ENCODE measurements at regions not wholly inside any gene's neighbourhood (a gene's known extent, or its start where the extent isn't known, plus 50 kb on each side); places are given as distances from the start of the nearest gene placed in this dataset.

- DNase-seq: no peak
These were observed 274.9 kb upstream of the SRRM4 start for GRCh38 chr12:118706437-118706836.

- no peak for DNase-seq
These were observed 271.4 kb upstream of the SRRM4 start for GRCh38 chr12:118709946-118710345.

DNA sequence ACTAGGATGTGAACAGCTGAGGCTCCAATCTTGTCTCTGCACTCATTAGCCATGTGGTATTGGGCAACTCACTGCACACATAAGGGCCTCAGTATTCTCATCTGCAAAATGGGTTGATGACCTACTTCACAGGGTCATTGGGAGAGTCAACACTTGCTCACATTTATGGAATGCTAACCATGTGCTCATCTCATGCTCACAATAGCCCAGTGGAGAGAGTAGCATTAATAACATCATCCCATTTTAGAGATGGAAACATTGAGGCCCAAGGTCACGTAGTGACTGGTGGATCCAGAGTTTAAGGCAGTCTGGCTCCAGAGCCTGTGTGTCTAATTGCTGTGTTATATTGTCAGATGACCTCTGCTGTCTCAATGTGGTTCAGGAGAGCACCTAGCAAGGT is 270.2 kb upstream of the SRRM4 start:
- no peak for DNase-seq

DNA sequence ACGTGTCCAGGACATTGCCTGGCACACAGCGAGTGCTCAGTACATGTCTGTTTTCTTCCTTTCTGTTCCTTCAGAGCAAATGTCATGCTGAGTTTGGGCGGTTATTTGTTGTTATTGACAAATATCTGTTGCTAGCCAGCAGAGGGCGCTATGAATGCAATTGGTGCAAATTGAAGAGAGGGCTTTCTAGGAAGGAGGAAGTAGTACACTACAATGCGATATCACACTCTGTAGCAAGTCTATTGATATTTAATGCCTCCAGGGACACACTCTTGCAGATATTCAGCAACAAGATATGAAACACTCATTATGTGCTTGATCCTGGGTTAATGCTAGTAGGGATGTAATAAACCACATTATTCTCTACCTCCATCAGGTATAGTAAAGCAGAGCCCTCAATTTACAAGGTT is 267.3 kb upstream of the SRRM4 start:
- peak; percentile 65 for DNase-seq

GRCh38 chr12:118714500-118714899 is 266.8 kb upstream of the SRRM4 start:
- no peak for DNase-seq

DNA sequence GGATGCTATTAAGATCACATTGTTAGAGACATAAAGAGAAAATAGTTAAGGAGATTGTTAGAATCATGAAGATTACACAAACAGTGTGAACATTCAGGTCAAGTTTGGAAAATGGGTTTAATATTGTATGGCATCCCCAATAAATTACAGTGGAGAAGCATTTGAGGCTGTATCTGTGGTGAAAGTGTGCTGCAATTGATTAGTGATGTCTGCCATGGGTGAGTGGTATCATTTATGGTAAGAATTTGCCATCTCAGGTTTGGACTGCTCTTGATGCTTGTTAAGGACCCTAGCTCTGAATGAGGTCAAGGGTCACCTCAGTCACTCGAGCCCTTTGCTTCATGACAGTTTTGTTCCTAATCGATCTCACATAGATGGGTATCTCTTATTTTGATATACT is 265.7 kb upstream of the SRRM4 start:
- no peak for DNase-seq

DNA sequence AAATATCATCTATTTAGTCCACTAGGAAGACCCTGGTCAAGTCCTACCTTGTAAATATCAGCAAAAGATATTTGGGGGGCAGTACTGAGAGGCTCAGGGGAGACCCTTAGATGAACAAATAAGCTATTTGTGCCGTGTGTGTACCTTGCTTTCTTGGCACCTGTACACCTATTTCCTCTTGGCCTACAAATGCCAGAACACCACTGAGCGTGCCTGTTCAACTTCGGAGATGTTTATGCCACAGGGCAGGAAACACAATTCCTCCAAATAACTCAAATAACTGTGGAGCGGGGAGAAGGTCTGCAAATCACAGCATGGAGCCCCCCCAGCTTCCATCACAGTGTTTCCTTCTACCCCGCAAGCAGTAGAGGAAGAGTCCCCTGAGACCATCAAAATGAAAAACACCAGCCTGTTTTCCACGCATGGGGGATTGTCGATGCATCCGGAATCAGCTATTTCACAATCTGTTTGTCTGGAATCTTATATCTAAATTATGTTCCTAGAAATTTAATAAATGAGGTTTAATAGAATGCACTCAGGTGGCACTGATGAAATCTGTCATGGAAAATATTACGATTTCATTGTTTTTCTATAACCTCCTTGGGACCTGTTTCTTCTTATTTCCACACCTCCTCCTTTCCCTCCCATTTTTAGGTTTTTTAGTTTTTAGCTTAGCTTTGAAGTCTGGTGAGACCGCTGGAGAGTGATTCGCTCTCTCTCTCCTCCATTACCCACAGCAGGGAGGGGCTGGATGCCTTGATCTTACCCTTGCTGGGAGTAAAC is 254.0 kb upstream of the SRRM4 start:
- DNase-seq: no peak

GRCh38 chr12:118727979-118728366 is 253.4 kb upstream of the SRRM4 start:
- no peak for DNase-seq

DNA sequence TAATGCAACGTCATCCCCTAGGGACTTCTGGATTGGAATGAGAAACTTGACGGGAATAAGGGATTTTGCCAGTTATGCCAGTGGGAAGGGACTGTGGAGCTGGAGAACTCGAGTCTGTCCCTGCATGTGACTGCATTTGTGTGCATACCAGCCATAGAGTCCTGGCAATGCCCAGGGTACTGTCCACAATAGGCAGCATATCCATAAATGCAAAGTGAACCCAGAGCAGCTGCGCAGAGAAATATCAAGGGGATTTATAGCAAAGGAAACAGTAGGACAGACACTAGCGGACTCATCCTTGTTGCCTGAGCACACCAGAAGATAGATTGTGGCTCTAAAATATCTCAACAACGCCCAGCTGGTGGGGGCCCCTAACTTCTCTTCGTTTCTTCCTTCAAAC is 247.1 kb upstream of the SRRM4 start:
- DNase-seq: no peak

DNA sequence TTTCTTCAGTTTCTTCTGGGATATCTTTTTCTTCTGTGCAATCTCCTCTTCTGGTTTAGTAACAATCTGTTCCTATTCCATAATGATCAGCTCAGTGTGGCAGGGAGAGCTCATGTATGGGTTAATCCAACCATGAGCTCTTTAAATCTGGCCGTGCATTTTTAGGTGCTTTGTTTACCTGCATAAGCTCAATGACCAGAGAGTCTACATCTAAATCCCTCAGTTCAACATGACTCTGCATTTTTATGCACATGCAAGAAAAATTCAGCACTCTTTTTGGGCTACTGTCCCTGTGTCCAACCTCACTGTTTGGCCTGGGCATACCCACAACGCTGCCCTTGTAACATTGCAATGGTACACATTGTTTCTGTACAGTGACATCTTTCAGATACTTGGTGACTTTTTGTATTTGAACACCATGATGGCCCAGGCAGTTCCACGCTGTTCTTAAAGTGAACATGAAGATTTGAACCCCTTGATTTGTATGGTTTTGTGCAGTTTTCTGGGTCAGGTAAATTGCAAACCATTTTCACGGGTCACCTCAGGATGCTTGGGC is 243.3 kb upstream of the SRRM4 start:
- no peak for DNase-seq

- no peak for DNase-seq
These were observed 240.1 kb upstream of the SRRM4 start for GRCh38 chr12:118741194-118741593.

DNA sequence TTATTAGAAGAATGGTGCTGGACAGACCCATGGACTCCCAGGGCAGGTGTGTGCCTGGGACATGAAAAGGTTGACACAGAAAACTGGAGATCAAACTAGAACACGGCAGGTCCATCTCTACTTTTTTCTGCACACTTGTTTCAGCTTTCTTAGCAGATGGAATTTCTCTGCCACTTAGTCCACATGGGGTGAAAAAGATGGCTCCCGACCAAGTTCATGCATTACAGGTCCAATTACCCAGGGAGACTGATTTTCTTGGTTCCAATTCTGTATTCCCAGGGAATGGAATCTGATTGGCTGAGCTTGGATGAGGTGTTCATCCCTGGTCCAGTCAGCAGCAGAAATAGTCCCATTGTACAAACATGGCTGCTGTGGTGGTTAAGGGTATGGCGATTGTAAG is 238.9 kb upstream of the SRRM4 start:
- DNase-seq: no peak

DNA sequence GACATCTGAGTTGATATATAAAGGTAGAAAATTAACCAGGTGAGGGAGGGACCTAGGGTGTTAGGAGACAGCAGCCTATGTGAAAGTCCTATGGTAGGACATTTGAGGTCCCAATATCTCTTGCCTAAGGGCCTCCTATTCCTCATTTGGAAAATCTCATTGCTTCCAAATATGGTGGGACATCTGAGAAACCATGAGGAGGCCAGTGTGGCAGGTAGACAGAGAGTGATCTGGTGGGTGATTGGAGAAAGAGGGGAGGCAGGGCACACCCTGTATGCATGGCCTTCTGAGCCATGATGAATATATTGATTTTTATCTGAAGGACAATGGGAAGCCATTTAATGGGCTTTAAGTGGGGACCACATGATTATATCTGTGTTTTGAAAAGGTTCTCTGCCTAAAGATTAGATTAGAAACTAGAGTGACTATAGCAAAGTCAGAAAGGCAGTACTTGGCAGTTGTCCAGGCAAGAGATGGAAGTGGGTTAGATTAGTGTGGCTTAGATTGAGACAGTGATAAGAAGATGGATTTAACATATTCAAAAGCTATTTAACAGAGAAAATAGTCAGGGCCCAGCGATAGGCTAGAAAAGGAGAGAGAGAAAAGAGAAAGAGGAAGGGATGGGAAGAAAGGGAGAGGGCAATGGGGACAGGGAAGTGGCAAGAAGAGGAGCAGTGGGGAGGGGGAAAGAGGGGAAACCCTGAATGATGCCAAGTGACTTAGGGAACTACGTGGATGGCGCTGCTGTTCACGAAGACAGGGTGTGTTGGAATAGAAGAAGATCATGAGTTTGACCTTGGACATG is 237.2 kb upstream of the SRRM4 start:
- DNase-seq: no peak

DNA sequence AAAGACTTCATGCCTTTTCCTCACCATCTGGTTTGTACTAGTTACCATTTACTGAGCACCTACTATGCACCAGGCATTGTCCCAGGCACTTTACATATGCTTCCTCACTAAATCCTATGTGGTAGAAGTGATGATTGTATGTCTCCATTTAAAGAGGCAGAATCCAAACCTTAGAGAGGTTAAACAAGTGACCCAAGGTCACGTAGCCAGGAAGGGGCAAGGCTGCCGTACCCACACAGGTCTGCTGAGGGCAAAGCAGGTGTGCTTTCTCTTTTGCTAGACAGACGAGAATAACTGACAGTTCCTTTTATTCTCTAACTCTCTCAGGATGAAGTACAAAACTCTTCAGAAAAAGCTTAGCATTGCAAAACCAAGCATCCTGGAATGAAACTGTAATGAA is 235.2 kb upstream of the SRRM4 start:
- no peak for DNase-seq

DNA sequence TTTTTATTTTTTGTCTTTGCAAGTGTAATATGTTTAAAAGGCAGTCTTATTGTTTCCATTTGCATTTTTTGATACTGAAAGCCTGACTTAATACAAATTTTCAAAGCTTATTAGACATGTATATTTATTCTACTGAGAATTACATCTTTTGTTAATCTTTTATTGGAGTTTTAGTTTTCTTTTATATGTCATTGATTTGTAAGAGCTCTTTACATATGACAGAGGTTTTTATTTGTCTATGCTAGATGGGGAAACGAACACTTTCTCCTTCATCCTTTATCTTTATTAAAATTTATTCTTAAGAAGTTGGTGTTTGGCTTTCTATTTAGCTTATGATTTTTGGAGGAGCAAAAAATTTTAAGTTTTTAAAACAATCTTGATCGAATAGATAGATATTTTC is 234.4 kb upstream of the SRRM4 start:
- no peak for DNase-seq

DNA sequence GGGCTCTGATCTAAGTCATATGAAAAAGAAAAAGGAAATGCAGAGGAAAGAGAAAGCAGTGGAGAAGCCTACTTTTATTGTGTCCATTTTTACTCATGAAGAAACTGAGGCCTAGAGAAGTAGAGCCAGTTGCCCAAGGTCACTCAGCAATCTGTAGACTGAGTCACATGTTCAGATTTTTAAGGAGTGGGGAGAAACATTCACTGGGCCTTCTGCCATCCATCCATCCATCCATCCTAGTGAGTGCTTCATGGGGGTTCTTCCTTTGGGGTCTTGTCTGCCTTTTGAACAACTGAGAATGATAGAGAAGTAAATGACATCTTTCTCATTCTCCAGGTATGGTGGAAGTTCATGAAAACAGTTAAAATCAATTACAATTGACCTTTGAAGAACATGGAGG is 233.6 kb upstream of the SRRM4 start:
- DNase-seq: no peak

DNA sequence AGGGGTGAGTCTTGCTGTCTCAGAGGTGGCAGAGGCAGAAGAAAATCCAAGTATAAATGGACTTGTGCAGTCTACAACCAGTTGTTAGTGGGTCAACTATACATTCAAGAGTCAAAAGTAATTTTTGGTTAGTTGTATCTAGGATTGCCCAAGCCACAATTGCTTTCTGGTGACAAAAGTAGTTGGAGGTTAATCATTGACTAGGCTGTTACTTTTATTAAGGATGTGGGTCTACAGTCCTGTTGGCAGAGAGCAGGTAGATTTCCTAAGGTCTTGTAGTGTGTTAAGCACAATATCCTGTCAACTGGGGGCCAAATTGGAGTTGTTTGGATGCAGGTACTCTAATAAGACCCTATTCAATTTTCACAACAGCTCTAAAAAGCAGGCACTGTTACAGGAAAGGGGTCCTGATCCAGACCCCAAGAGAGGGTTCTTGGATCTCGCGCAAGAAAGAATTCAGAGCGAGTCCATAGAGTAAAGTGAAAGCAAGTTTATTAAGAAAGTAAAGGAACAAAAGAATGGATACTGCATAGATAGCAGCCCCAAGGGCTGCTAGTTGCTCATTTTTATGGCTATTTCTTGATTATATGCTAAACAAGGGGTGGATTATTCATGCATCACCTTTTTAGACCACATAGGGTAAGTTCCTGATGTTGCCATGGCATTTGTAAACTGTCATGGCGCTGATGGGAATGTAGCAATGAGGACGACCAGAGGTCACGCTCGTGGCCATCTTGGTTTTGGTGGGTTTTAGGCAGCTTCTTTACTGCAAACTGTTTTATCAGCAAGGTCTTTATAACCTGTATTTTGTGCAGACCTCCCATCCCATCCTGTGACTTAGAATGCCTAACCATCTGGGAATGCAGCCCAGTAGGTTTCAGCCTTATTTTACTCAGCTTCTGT is 232.6 kb upstream of the SRRM4 start:
- no peak for DNase-seq

DNA sequence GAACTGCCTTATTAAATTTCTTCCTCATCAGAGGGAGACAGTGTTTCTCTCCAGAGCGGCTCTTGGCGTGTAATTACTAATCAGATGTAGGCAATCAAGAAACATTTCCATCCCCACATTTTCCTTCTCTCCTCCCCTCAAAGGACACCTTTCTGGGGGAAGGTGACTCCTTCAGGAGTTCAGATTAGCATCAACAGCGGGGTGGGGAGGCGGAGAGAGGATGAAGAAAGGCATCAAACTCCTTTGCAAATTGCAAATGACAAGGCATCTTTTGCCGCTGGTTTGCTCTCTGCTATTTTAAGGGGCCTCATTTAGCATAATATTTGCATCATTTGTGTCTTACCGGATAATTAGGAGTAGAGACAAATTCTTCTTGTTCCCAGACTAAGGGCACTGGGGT is 231.7 kb upstream of the SRRM4 start:
- DNase-seq: no peak

- DNase-seq: no peak
These were observed 230.7 kb upstream of the SRRM4 start for GRCh38 chr12:118750666-118751065.

DNA sequence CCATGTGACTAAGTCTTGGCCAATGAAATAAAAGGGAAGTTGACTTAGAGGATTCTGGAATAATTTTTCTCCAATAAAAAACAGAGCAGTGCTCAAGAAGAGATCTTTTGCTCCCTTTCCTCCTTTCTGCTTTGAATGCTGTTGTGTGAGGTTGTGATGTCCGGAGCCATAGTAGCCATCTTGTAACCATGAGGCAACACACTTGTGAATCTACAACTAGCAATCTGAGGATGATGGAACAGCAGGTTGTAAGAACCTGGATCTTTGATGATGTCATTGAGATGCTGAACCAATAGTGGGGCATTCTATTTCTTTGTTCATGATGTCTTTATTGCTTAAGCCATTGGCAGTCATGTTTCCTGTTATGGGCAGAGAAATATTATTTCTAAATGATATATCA is 230.0 kb upstream of the SRRM4 start:
- no peak for DNase-seq

DNA sequence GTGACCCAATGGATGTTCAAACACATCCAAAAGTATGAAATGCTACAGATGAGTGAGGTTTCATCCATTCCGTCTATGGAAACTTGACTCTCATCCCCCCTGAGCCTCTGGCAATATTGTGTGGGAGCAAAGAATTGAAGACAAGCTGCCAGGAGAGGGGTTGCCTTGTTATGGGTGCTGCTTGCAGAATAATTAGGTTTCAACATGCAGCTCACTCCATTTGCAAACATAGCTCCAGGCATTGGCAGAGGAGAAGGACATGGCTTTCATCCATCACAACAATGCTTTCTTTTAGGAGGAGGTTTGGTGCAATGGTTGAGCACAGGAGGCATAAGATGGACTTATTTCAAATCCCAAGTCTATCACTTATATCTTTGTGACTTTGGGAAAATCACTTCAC is 220.7 kb upstream of the SRRM4 start:
- DNase-seq: no peak

DNA sequence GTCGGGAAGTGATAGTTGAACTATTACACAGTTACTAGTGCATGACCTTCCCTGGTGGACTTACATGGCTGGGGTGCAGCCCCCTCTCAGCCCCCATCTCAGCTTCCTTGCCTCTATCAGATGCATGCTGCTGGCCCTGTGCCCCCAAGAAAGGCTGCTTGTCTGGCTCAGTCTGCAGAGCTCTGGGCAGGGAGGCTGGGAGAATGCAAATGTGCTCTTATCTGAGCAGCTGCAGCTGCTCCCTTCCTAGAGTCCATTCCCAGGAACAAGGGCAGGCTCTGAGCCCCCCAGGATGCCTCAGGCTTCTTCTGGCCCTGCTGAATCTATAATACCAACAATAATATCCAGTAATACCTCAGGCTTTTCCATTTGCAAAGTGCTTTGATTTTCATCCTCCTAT is 218.1 kb upstream of the SRRM4 start:
- no peak for DNase-seq

All from RPMI8226 (cell line).